PC-3 (cell line): ENCODE measurements at regions not wholly inside any gene's neighbourhood (a gene's known extent, or its start where the extent isn't known, plus 50 kb on each side); places are given as distances from the start of the nearest gene placed in this dataset.

Source experiments
- ATAC-seq: fragments of 200-7000 bp; cut with Tn5 transposase; 2 replicates; pipeline ENCODE4 v1.9.1; 2020; ENCODE audit warnings: mild to moderate bottlenecking, moderate library complexity
- BruUV-seq: library from RNA; stranded (reverse); fragments of 400-500 nt; replicated peaks from 2 replicates; lab custom pipeline; 2021; lab: Mats Ljungman, UMichigan
- CTCF ChIA-PET: fragments of 300-600 bp; sonication (Branson Sonifier 250); formaldehyde crosslinking; loops from one replicate; lab custom pipeline; 2022; ENCODE audit warnings: antibody characterized with exemption; lab: Charles Lee
- POLR2A ChIA-PET: fragments of 300-600 bp; sonication (Branson Sonifier 250); formaldehyde crosslinking; loops from one replicate; lab custom pipeline; 2022; ENCODE audit warnings: antibody characterized with exemption; ENCODE audit not compliant: unreplicated experiment; lab: Charles Lee
- DNase-seq: peaks from one replicate; pipeline ENCODE4 v3.0.0-alpha.2; 2015
- H2AFZ ChIP-seq: fragments of 300-600 bp; sonication (generic); 2 replicates; pipeline ENCODE4 v1.6.0; 2016; ENCODE audit warnings: antibody characterized with exemption, low read length
- H3F3A ChIP-seq: fragments of 300-600 bp; sonication (generic); one replicate; pipeline ENCODE4 v1.6.0; 2017; ENCODE audit warnings: antibody characterized with exemption, low read length, control low read depth, mild to moderate bottlenecking; ENCODE audit not compliant: unreplicated experiment
- H3K27ac ChIP-seq: fragments of 300-600 bp; sonication (generic); 2 replicates; pipeline ENCODE4 v1.5.1; 2016; ENCODE audit warnings: mild to moderate bottlenecking, low read length
- H3K27me3 ChIP-seq: fragments of 300-600 bp; sonication (generic); 2 replicates; pipeline ENCODE4 v1.6.1; 2016; ENCODE audit warnings: low read length, mixed read lengths
- H3K36me3 ChIP-seq: fragments of 300-600 bp; sonication (generic); 2 replicates; pipeline ENCODE4 v1.6.1; 2016; ENCODE audit warnings: low read depth, mixed run types, low read length, mixed read lengths
- H3K4me1 ChIP-seq: fragments of 300-600 bp; sonication (generic); 2 replicates; pipeline ENCODE4 v1.5.1; 2016; ENCODE audit warnings: low read length; ENCODE audit not compliant: insufficient read depth
- H3K4me2 ChIP-seq: fragments of 300-600 bp; sonication (generic); 2 replicates; pipeline ENCODE4 v1.6.0; 2016; ENCODE audit warnings: low read length
- H3K4me3 ChIP-seq: fragments of 300-600 bp; sonication (generic); 2 replicates; pipeline ENCODE4 v1.5.1; 2016; ENCODE audit warnings: mild to moderate bottlenecking, low read length, mixed read lengths
- H3K79me2 ChIP-seq: fragments of 300-600 bp; sonication (generic); 2 replicates; pipeline ENCODE4 v1.6.1; 2017; ENCODE audit warnings: low read length, mixed read lengths
- H3K9ac ChIP-seq: fragments of 300-600 bp; sonication (generic); 2 replicates; pipeline ENCODE4 v1.6.0; 2016; ENCODE audit warnings: mild to moderate bottlenecking, low read length
- H3K9me2 ChIP-seq: fragments of 300-600 bp; sonication (generic); replicated peaks from 2 replicates; pipeline ENCODE4 v1.6.1; 2016; ENCODE audit warnings: mixed run types, low read length, mixed read lengths
- H3K9me3 ChIP-seq: fragments of 300-600 bp; sonication (generic); 2 replicates; pipeline ENCODE4 v1.6.1; 2016; ENCODE audit warnings: low read length, mixed read lengths
- H4K20me1 ChIP-seq: fragments of 300-600 bp; sonication (generic); 2 replicates; pipeline ENCODE4 v1.6.1; 2016; ENCODE audit warnings: low read length, mixed read lengths
- EZH2 ChIP-seq: fragments of 300-600 bp; sonication (generic); IDR thresholded peaks from one replicate; pipeline ENCODE4 v1.6.1; 2017; ENCODE audit warnings: antibody characterized with exemption, mild to moderate bottlenecking, low read length; ENCODE audit not compliant: unreplicated experiment
- EZH2phosphoT487 ChIP-seq: fragments of 300-600 bp; sonication (generic); IDR thresholded peaks from 2 replicates; pipeline ENCODE4 v1.6.1; 2018; ENCODE audit warnings: mild to moderate bottlenecking, antibody characterized with exemption, low read length, borderline replicate concordance
- intact Hi-C: fragments of 100-400 bp; cut with micrococcal nuclease; formaldehyde crosslinking; loops from 2 replicates; pipeline ENCODE4 v1.9.0; 2023
- TF ChIP-seq, protein P1 (sequence below): fragments of 300-600 bp; sonication (generic); conservative IDR thresholded peaks from 2 replicates; pipeline ENCODE4 v1.5.1; 2017; ENCODE audit warnings: antibody characterized with exemption, low read depth, mild to moderate bottlenecking, low read length

DNA sequence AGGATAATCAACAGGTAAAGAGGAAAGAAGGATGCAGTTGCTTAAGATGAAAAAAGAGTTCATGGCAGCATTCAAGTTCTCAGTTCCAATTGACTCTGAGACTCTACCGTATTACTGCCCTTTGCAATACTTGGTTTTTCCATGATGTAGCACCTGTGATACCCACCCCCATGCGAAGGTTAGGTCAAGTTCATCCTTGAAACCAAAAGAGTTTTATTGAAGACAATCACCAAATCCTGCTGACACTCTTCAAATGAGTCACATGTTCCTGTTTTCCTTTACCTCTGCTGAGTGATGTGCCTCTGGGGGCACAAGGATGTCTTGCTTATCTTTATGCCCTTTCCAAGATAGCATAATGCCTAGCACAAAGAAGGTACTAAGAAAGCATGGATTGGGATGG lies 111.3 kb upstream of the SLC7A14 start:
- H3K9me2 ChIP-seq = no peaks in the 10 kb centered on the region
- intact Hi-C loops = loop anchor here (5.0 to 10.0 kb wide), 2 partner anchors 115 to 282 kb away; partner anchors contain the start of gene CLDN11
- peaks cover 28% of the 10 kb centered on the region for H3K4me1 ChIP-seq
- POLR2A ChIA-PET = no interaction called here
- H3K36me3 ChIP-seq = no peaks in the 10 kb centered on the region
- H4K20me1 ChIP-seq = no peaks in the 10 kb centered on the region
- no peak overlapping the region for H3K4me3 ChIP-seq
- H3K9me3 ChIP-seq = no peaks in the 10 kb centered on the region
- no peaks in the 10 kb centered on the region for H3K27me3 ChIP-seq
- ATAC-seq = no peak
- H3K9ac ChIP-seq = no peak overlapping the region
- CTCF ChIA-PET = no interaction called here
- no peak overlapping the region for H3K27ac ChIP-seq
- TF ChIP-seq, protein P1, sequence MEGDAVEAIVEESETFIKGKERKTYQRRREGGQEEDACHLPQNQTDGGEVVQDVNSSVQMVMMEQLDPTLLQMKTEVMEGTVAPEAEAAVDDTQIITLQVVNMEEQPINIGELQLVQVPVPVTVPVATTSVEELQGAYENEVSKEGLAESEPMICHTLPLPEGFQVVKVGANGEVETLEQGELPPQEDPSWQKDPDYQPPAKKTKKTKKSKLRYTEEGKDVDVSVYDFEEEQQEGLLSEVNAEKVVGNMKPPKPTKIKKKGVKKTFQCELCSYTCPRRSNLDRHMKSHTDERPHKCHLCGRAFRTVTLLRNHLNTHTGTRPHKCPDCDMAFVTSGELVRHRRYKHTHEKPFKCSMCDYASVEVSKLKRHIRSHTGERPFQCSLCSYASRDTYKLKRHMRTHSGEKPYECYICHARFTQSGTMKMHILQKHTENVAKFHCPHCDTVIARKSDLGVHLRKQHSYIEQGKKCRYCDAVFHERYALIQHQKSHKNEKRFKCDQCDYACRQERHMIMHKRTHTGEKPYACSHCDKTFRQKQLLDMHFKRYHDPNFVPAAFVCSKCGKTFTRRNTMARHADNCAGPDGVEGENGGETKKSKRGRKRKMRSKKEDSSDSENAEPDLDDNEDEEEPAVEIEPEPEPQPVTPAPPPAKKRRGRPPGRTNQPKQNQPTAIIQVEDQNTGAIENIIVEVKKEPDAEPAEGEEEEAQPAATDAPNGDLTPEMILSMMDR = no peak
- TF ChIP-seq EZH2phosphoT487 = no peak
- TF ChIP-seq EZH2 = no peak
- H3K4me2 ChIP-seq = no peak overlapping the region
- H3F3A ChIP-seq = no peaks in the 10 kb centered on the region
- no peaks in the 10 kb centered on the region for H3K79me2 ChIP-seq
- BruUV-seq = no TSS peak
- H2AFZ ChIP-seq = no peak overlapping the region
- no peak for DNase-seq

DNA sequence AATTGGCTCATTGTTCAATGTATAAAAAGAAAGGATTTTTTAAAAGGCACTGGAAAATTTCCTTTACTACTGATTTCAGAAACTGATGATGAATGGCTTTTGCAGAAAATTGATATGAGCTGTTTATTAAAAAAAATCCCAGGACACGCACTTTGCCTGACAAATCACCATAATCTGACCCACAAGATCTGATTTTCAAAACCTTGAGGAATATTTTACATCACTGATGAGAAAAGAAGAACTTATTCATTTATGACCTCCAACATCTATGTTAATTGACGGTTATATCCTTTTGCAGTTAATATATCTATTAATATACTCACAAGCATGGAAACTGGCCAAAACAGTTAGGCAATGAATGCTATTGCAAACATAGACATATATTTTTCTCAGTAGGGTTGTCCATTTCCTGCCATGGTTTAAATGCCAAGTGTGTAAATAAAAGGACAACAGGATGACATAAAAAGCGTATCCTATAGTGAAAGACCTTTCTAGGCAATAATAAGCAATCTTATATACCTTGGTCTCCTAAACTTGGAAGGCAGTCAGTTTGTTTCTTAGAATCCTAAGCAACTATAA lies 109.7 kb upstream of the SLC7A14 start:
- ChIA-PET CTCF (interaction anchor here (0.6 kb wide), 1 partner anchor 316 kb away, joined by 3 read pairs; no protein-coding TSS in a partner anchor), POLR2A (no interaction called here)
- Histone ChIP-seq H3K4me2 (0 out of 2 replicates have a peak overlapping the region, but pooled peaks have one; percentile 4), H4K20me1 (no peaks in the 10 kb centered on the region), H3K36me3 (no peaks in the 10 kb centered on the region), H3K4me1 (peaks cover 29% of the 10 kb centered on the region), H3K27me3 (no peaks in the 10 kb centered on the region), H3K9me3 (no peaks in the 10 kb centered on the region), H2AFZ (no peak overlapping the region), H3K4me3 (no peak overlapping the region), H3F3A (no peaks in the 10 kb centered on the region), H3K9ac (no peak overlapping the region), H3K9me2 (no peaks in the 10 kb centered on the region), H3K27ac (no peak overlapping the region), H3K79me2 (no peaks in the 10 kb centered on the region)
- intact Hi-C loops = loop anchor here (5.0 to 10.0 kb wide), 2 partner anchors 117 to 281 kb away; partner anchors contain the start of gene CLDN11
- DNase-seq (peak; percentile 85), ATAC-seq (peak; percentile 83)
- TF ChIP-seq EZH2 = no peak
- no peak for TF ChIP-seq EZH2phosphoT487
- TF ChIP-seq, protein P1 = no peak
- no TSS peak for BruUV-seq

DNA sequence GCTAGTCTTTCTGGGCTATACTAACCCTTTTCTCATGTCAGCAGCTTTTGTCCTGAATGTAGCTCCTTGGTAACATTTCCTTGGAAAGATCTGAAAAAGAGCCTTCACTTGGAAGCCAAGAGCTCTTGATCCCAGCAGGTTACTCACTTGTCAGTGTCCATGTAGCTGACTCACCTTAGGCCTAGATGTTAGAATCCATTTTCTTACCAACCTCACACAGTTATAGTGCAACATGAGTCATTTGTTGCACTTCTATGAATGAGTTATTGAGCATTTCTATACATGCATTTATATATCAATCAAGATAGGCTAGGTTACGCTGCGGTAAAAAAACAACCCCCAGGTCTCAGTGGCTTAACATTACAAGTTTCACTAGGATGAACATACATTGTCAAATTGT lies 106.8 kb upstream of the SLC7A14 start:
- intact Hi-C loops = loop anchor here (10.0 kb wide), 1 partner anchor 278 kb away; the partner anchor contains the start of gene CLDN11
- no peaks in the 10 kb centered on the region for H3K36me3 ChIP-seq
- ATAC-seq (peak; percentile 57), DNase-seq (peak; percentile 66)
- no peaks in the 10 kb centered on the region for H3K79me2 ChIP-seq
- H2AFZ ChIP-seq = no peak overlapping the region
- ChIA-PET POLR2A (no interaction called here), CTCF (interaction anchor here (0.7 kb wide), 1 partner anchor 324 kb away, joined by 5 read pairs; no protein-coding TSS in a partner anchor)
- no peaks in the 10 kb centered on the region for H3F3A ChIP-seq
- TF ChIP-seq, protein P1 = no peak
- TF ChIP-seq EZH2phosphoT487 (no peak), EZH2 (no peak)
- H3K9ac ChIP-seq = no peak overlapping the region
- H3K27me3 ChIP-seq = no peaks in the 10 kb centered on the region
- BruUV-seq = no TSS peak
- no peaks in the 10 kb centered on the region for H4K20me1 ChIP-seq
- no peaks in the 10 kb centered on the region for H3K9me3 ChIP-seq
- H3K4me2 ChIP-seq = no peak overlapping the region
- no peak overlapping the region for H3K4me3 ChIP-seq
- no peaks in the 10 kb centered on the region for H3K9me2 ChIP-seq
- H3K27ac ChIP-seq = no peak overlapping the region
- H3K4me1 ChIP-seq = peaks cover 44% of the 10 kb centered on the region
